Gastrocnemius medialis (tissue), 4 donors: ENCODE measurements at regions not wholly inside any gene's neighbourhood (a gene's known extent, or its start where the extent isn't known, plus 50 kb on each side); places are given as distances from the start of the nearest gene placed in this dataset.

Experiments
- POLR2A ChIP-seq, 2 donors: fragments of 450-650 bp; IDR thresholded peaks; one replicate each; pipeline ENCODE4 v1.6.1; 2017; ENCODE audit warnings: antibody characterized with exemption in 2 of 2, mild to moderate bottlenecking in 2 of 2, moderate library complexity in 2 of 2
- TF ChIP-seq, protein P1 (sequence below), 5 experiments: fragments of 450-650 bp in 3 of 5; fragments of 200-600 bp in 2 of 5; sonication (generic) in 2 of 5; IDR thresholded peaks in 4 of 5; conservative IDR thresholded peaks in 1 of 5; 1 replicate in 4 of 5; 2 replicates in 1 of 5; pipeline ENCODE4 v1.5.1; 2016 to 2019; ENCODE audit warnings: antibody characterized with exemption in 5 of 5, mild to moderate bottlenecking in 3 of 5, moderate library complexity in 3 of 5

DNA sequence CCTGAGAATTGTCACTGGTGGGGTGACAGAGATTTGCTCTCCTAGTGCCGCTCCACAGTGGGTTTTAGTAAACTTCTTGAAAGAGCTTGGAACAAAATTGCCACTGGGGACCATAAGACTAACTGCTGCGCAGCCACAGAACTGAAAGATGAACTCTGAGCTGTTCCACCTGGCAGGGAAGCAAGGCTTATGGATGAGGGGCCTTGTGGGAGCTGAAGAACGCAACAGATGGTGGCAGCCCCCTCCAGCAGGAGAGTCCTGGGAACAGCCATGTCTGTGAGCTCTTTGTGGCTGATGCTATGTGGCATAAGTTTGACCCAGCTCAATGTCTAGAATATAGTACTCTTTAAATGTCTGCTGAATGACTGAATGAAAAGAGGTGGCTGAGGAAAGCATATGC lies 66.8 kb upstream of the C2CD4B start:
- TF ChIP-seq, protein P1, sequence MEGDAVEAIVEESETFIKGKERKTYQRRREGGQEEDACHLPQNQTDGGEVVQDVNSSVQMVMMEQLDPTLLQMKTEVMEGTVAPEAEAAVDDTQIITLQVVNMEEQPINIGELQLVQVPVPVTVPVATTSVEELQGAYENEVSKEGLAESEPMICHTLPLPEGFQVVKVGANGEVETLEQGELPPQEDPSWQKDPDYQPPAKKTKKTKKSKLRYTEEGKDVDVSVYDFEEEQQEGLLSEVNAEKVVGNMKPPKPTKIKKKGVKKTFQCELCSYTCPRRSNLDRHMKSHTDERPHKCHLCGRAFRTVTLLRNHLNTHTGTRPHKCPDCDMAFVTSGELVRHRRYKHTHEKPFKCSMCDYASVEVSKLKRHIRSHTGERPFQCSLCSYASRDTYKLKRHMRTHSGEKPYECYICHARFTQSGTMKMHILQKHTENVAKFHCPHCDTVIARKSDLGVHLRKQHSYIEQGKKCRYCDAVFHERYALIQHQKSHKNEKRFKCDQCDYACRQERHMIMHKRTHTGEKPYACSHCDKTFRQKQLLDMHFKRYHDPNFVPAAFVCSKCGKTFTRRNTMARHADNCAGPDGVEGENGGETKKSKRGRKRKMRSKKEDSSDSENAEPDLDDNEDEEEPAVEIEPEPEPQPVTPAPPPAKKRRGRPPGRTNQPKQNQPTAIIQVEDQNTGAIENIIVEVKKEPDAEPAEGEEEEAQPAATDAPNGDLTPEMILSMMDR (IDR thresholded peaks at IDR 0.05 in 4 of 5, conservative IDR thresholded peaks at IDR 0.05 in 1 of 5) = no peak
- no peak for TF ChIP-seq POLR2A (IDR thresholded peaks at IDR 0.05)
